Loucy (cell line): ENCODE measurements at regions not wholly inside any gene's neighbourhood (a gene's known extent, or its start where the extent isn't known, plus 50 kb on each side); places are given as distances from the start of the nearest gene placed in this dataset.
"Not testable (repeated sequence)": the region's sequence is repeated elsewhere in the genome, so short reads cannot be mapped to it uniquely, and the experiment has no call there.

Experiments used
- CTCF ChIP-seq: fragments of 200-600 bp; sonication (generic); conservative IDR thresholded peaks from 2 replicates; pipeline ENCODE4 v1.5.1; 2014; ENCODE audit warnings: mild to moderate bottlenecking, antibody characterized with exemption, low read length
- EZH2phosphoT487 ChIP-seq: fragments of 200-600 bp; IDR thresholded peaks from 2 replicates; pipeline ENCODE4 v1.6.1; 2018; ENCODE audit warnings: antibody characterized with exemption, mild to moderate bottlenecking, moderate library complexity, borderline replicate concordance

GRCh38 chr17:77623321-77623720 is 335.2 kb upstream of the TNRC6C start:
- not testable (repeated sequence) for TF ChIP-seq CTCF, EZH2phosphoT487
